ENCODE measurements at regions not wholly inside any gene's neighbourhood (a gene's known extent, or its start where the extent isn't known, plus 50 kb on each side); places are given as distances from the start of the nearest gene placed in this dataset.

GRCh38 chr16:6364846-6365245, 967.8 kb upstream of the RBFOX1 start:
- ATAC-seq (no peak), DNase-seq (no peak)
- H3K27me3 Mint-ChIP-seq, result no peaks in the 10 kb centered on the region
- H3K27ac Mint-ChIP-seq, result no peak overlapping the region
- no peak overlapping the region for H3K4me3 Mint-ChIP-seq
- ChIA-PET POLR2A (no interaction called here), CTCF (no interaction called here)
- no peaks in the 10 kb centered on the region for H3K36me3 Mint-ChIP-seq (ENCODE audit: low read depth)
- intact Hi-C loops (cut with micrococcal nuclease), result no loop called here
- no peaks in the 10 kb centered on the region for H3K4me1 Mint-ChIP-seq (ENCODE audit: low read depth)
- peaks cover 9% of the 10 kb centered on the region for H3K9me3 Mint-ChIP-seq
- no peak for TF ChIP-seq CTCF (IDR thresholded peaks at IDR 0.05)

GRCh38 chr16:6363896-6364607, 968.6 kb upstream of the RBFOX1 start:
- ATAC-seq (no peak), DNase-seq (no peak)
- intact Hi-C loops (cut with micrococcal nuclease), result no loop called here
- Mint-ChIP-seq H3K4me3 (no peak overlapping the region), H3K4me1 (ENCODE audit: low read depth) (no peaks in the 10 kb centered on the region), H3K9me3 (peaks cover 9% of the 10 kb centered on the region), H3K27ac (no peak overlapping the region), H3K36me3 (ENCODE audit: low read depth) (no peaks in the 10 kb centered on the region), H3K27me3 (no peaks in the 10 kb centered on the region)
- ChIA-PET POLR2A (no interaction called here), CTCF (no interaction called here)
- TF ChIP-seq CTCF (IDR thresholded peaks at IDR 0.05), result no peak

DNA sequence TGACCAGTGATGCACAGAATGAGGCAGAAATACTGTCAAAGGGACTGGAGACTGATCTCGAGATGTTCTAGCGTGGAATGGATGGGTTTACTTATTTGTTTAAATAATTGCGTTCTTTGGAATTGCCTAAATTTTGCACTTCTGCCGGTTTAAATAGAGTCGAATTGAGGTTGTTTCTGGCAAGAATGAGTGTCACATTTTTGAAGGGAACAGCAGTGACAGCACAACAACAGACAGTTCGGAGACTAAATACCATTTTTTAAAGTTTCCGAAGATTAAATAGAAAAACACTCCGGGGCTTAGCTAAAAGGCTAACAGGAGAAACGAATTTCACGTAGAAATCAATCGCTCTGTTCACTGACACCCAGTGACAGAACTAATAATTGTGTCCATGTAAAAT, 969.2 kb upstream of the RBFOX1 start:
- Mint-ChIP-seq H3K27ac (no peak overlapping the region), H3K36me3 (ENCODE audit: low read depth) (no peaks in the 10 kb centered on the region), H3K27me3 (no peaks in the 10 kb centered on the region), H3K9me3 (peaks cover 5% of the 10 kb centered on the region), H3K4me3 (no peak overlapping the region), H3K4me1 (ENCODE audit: low read depth) (no peaks in the 10 kb centered on the region)
- ChIA-PET CTCF (no interaction called here), POLR2A (no interaction called here)
- TF ChIP-seq CTCF (IDR thresholded peaks at IDR 0.05), result no peak
- intact Hi-C loops (cut with micrococcal nuclease), result no loop called here
- no peak for ATAC-seq
- DNase-seq, result no peak

- ATAC-seq (no peak), DNase-seq (no peak)
- H3K9me3 Mint-ChIP-seq, result peaks cover 4% of the 10 kb centered on the region
- no peak overlapping the region for H3K27ac Mint-ChIP-seq
- ChIA-PET POLR2A (no interaction called here), CTCF (no interaction called here)
- no peaks in the 10 kb centered on the region for H3K4me1 Mint-ChIP-seq (ENCODE audit: low read depth)
- TF ChIP-seq CTCF (IDR thresholded peaks at IDR 0.05), result no peak
- intact Hi-C loops (cut with micrococcal nuclease), result no loop called here
- no peaks in the 10 kb centered on the region for H3K27me3 Mint-ChIP-seq
- no peaks in the 10 kb centered on the region for H3K36me3 Mint-ChIP-seq (ENCODE audit: low read depth)
- no peak overlapping the region for H3K4me3 Mint-ChIP-seq
Measured at GRCh38 chr16:6362321-6362720, 970.3 kb upstream of the RBFOX1 start.

GRCh38 chr16:6360641-6361040, 972.0 kb upstream of the RBFOX1 start:
- no peak overlapping the region for H3K4me3 Mint-ChIP-seq
- H3K27me3 Mint-ChIP-seq, result no peaks in the 10 kb centered on the region
- peaks cover 4% of the 10 kb centered on the region for H3K9me3 Mint-ChIP-seq
- TF ChIP-seq CTCF (IDR thresholded peaks at IDR 0.05), result no peak
- no peaks in the 10 kb centered on the region for H3K4me1 Mint-ChIP-seq (ENCODE audit: low read depth)
- ChIA-PET CTCF (no interaction called here), POLR2A (interaction anchor here (0.7 kb wide), 1 partner anchor 98 kb away, joined by 3 read pairs; no protein-coding TSS in a partner anchor)
- H3K27ac Mint-ChIP-seq, result no peak overlapping the region
- DNase-seq (no peak), ATAC-seq (no peak)
- intact Hi-C loops (cut with micrococcal nuclease), result no loop called here
- no peaks in the 10 kb centered on the region for H3K36me3 Mint-ChIP-seq (ENCODE audit: low read depth)

Data from activated CD8-positive, alpha-beta T cell treated with anti-CD3 and anti-CD28 coated beads for 36 hours (primary cell).